GM12891 (cell line): ENCODE measurements at regions not wholly inside any gene's neighbourhood (a gene's known extent, or its start where the extent isn't known, plus 50 kb on each side); places are given as distances from the start of the nearest gene placed in this dataset.

Source experiments
- PAX5 ChIP-seq: IDR thresholded peaks from 2 replicates; pipeline ENCODE4 v1.6.1; 2011; ENCODE audit warnings: low read length, moderate library complexity, mild to moderate bottlenecking; ENCODE audit not compliant: insufficient read depth, severe bottlenecking
- POLR2A ChIP-seq: IDR thresholded peaks from 2 replicates; pipeline ENCODE4 v1.6.1; 2011; ENCODE audit warnings: low read depth, low read length, control low read depth
- POLR2AphosphoS5 ChIP-seq: IDR thresholded peaks from 2 replicates; pipeline ENCODE4 v1.6.1; 2011; ENCODE audit warnings: low read depth, low read length, control low read depth
- POU2F2 ChIP-seq: IDR thresholded peaks from 2 replicates; pipeline ENCODE4 v1.6.1; 2011; ENCODE audit warnings: low read depth, mild to moderate bottlenecking, control low read depth, low read length, moderate library complexity
- TAF1 ChIP-seq: IDR thresholded peaks from 2 replicates; pipeline ENCODE4 v1.6.1; 2011; ENCODE audit warnings: low read depth, low read length, control low read depth

DNA sequence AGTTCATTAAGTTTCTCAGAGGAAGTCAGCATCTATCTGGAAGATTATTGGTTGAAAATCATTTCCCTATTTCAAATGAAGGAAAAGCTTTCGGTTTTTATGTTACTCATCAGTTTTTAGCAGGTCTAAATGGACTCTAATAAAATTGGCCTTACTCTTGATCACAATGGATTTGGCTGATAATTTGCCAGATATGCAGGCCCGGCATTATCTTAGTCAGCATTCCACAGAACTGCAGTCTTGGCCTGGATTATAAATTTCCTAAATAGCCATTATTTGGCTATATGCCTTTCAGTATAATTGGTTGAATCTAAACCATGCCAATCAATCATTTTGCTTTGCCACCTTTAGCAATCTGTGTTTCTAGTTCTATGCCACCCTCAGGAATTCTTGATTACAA, 91.7 kb upstream of the KCNQ5 start:
- TF ChIP-seq TAF1 = no peak
- TF ChIP-seq POU2F2 = no peak
- TF ChIP-seq POLR2A = no peak
- TF ChIP-seq POLR2AphosphoS5 = no peak
- TF ChIP-seq PAX5 = no peak
